GM12892 (cell line): ENCODE measurements at regions not wholly inside any gene's neighbourhood (a gene's known extent, or its start where the extent isn't known, plus 50 kb on each side); places are given as distances from the start of the nearest gene placed in this dataset.

ENCODE experiments used
- POLR2A ChIP-seq: IDR thresholded peaks from 2 replicates; pipeline ENCODE4 v1.6.1; 2011; ENCODE audit warnings: low read depth, low read length, control low read depth
- POLR2AphosphoS5 ChIP-seq: IDR thresholded peaks from 2 replicates; pipeline ENCODE4 v1.6.1; 2011; ENCODE audit warnings: low read depth, low read length, control low read depth
- TAF1 ChIP-seq: IDR thresholded peaks from 2 replicates; pipeline ENCODE4 v1.6.1; 2011; ENCODE audit warnings: low read depth, mild to moderate bottlenecking, control low read depth, low read length, borderline replicate concordance

- no peak for TF ChIP-seq POLR2AphosphoS5
- TF ChIP-seq TAF1 = no peak
- TF ChIP-seq POLR2A = no peak
Observed at GRCh38 chr5:111673891-111674626, 82.9 kb downstream of the NREP start.
